ENCODE measurements at regions not wholly inside any gene's neighbourhood (a gene's known extent, or its start where the extent isn't known, plus 50 kb on each side); places are given as distances from the start of the nearest gene placed in this dataset.
A peak's percentile ranks its signal among the peaks of the same experiment; 100 is the strongest.

GRCh38 chr5:125630237-125630636, 793.0 kb upstream of the GRAMD2B start:
- Histone ChIP-seq H3K9me3 (ENCODE audit: low read length) (no peaks in the 10 kb centered on the region), H3K4me3 (ENCODE audit: low read length) (no peak overlapping the region), H3K4me2 (ENCODE audit: low read length) (no peak overlapping the region), H3K9ac (ENCODE audit: low read length) (no peak overlapping the region), H2AFZ (ENCODE audit: low read length) (no peak overlapping the region), H3F3A (ENCODE audit: low read length, unreplicated experiment) (no peaks in the 10 kb centered on the region), H3K27me3 (ENCODE audit: low read length) (no peaks in the 10 kb centered on the region), H3K4me1 (ENCODE audit: insufficient read depth, low read length) (no peaks in the 10 kb centered on the region), H4K20me1 (ENCODE audit: low read length) (no peaks in the 10 kb centered on the region), H3K9me2 (replicated peaks; ENCODE audit: low read length) (no peaks in the 10 kb centered on the region), H3K27ac (ENCODE audit: low read length) (no peak overlapping the region), H3K36me3 (ENCODE audit: low read depth, low read length) (no peaks in the 10 kb centered on the region), H3K79me2 (ENCODE audit: low read length) (no peaks in the 10 kb centered on the region)
- ChIA-PET CTCF (no interaction called here), POLR2A (ENCODE audit: unreplicated experiment) (no interaction called here)
- intact Hi-C loops (cut with micrococcal nuclease), result no loop called here
- BruUV-seq (replicated peaks), result no TSS peak
- TF ChIP-seq EZH2 (IDR thresholded peaks at IDR 0.05; ENCODE audit: low read length, unreplicated experiment) (no peak), EZH2phosphoT487 (IDR thresholded peaks at IDR 0.05; ENCODE audit: borderline replicate concordance, low read length) (no peak)
- TF ChIP-seq, protein P1, sequence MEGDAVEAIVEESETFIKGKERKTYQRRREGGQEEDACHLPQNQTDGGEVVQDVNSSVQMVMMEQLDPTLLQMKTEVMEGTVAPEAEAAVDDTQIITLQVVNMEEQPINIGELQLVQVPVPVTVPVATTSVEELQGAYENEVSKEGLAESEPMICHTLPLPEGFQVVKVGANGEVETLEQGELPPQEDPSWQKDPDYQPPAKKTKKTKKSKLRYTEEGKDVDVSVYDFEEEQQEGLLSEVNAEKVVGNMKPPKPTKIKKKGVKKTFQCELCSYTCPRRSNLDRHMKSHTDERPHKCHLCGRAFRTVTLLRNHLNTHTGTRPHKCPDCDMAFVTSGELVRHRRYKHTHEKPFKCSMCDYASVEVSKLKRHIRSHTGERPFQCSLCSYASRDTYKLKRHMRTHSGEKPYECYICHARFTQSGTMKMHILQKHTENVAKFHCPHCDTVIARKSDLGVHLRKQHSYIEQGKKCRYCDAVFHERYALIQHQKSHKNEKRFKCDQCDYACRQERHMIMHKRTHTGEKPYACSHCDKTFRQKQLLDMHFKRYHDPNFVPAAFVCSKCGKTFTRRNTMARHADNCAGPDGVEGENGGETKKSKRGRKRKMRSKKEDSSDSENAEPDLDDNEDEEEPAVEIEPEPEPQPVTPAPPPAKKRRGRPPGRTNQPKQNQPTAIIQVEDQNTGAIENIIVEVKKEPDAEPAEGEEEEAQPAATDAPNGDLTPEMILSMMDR (conservative IDR thresholded peaks at IDR 0.05; ENCODE audit: low read depth, low read length), result no peak
- ATAC-seq (peak; percentile 71), DNase-seq (no peak)

GRCh38 chr5:125633523-125633922, 789.7 kb upstream of the GRAMD2B start:
- Histone ChIP-seq H3F3A (ENCODE audit: low read length, unreplicated experiment) (no peaks in the 10 kb centered on the region), H3K4me1 (ENCODE audit: insufficient read depth, low read length) (no peaks in the 10 kb centered on the region), H3K4me2 (ENCODE audit: low read length) (no peak overlapping the region), H3K9me3 (ENCODE audit: low read length) (no peaks in the 10 kb centered on the region), H3K4me3 (ENCODE audit: low read length) (no peak overlapping the region), H3K27ac (ENCODE audit: low read length) (no peak overlapping the region), H2AFZ (ENCODE audit: low read length) (no peak overlapping the region), H3K9me2 (replicated peaks; ENCODE audit: low read length) (no peaks in the 10 kb centered on the region), H3K36me3 (ENCODE audit: low read depth, low read length) (no peaks in the 10 kb centered on the region), H3K9ac (ENCODE audit: low read length) (no peak overlapping the region), H3K27me3 (ENCODE audit: low read length) (no peaks in the 10 kb centered on the region), H3K79me2 (ENCODE audit: low read length) (no peaks in the 10 kb centered on the region), H4K20me1 (ENCODE audit: low read length) (no peaks in the 10 kb centered on the region)
- ATAC-seq (no peak), DNase-seq (no peak)
- TF ChIP-seq EZH2 (IDR thresholded peaks at IDR 0.05; ENCODE audit: low read length, unreplicated experiment) (no peak), EZH2phosphoT487 (IDR thresholded peaks at IDR 0.05; ENCODE audit: borderline replicate concordance, low read length) (no peak)
- TF ChIP-seq, protein P1 (conservative IDR thresholded peaks at IDR 0.05; ENCODE audit: low read depth, low read length), result no peak
- intact Hi-C loops (cut with micrococcal nuclease), result no loop called here
- CTCF ChIA-PET, result no interaction called here
- POLR2A ChIA-PET (ENCODE audit: unreplicated experiment), result no interaction called here
- no TSS peak for BruUV-seq (replicated peaks)

DNA sequence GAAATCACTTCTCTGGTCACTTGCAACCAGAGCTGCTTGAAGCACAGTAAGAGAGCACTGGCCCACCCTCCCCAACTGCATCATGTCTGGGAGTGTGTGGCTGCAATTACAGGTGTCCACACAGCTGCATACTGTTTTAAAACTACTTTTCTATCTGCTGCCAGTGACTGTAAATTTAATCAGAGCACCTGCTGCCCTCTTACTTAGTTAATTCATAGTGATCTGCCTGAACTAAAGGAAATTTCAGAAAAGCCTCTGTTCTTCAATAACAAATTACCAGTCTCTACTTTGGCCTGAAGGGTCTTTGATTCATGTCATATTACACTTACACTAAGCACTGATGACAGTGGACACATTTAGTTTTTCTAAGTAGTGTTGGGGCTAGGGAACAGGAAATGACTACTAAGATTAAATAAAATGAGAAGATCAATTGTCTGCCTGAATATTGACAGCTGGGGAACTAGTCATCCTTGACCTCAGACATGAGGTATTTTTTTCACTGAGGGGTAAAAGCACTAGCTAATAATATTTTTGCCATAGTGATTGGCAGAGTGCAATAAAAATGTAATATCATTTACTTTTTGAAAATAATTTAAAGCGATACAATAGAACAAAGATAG, 788.9 kb upstream of the GRAMD2B start:
- Histone ChIP-seq H3K9me3 (ENCODE audit: low read length) (no peaks in the 10 kb centered on the region), H3K79me2 (ENCODE audit: low read length) (no peaks in the 10 kb centered on the region), H3K4me3 (ENCODE audit: low read length) (no peak overlapping the region), H3K9me2 (replicated peaks; ENCODE audit: low read length) (no peaks in the 10 kb centered on the region), H3K27me3 (ENCODE audit: low read length) (no peaks in the 10 kb centered on the region), H3F3A (ENCODE audit: low read length, unreplicated experiment) (no peaks in the 10 kb centered on the region), H4K20me1 (ENCODE audit: low read length) (no peaks in the 10 kb centered on the region), H3K27ac (ENCODE audit: low read length) (no peak overlapping the region), H3K4me2 (ENCODE audit: low read length) (no peak overlapping the region), H3K36me3 (ENCODE audit: low read depth, low read length) (no peaks in the 10 kb centered on the region), H3K9ac (ENCODE audit: low read length) (no peak overlapping the region), H2AFZ (ENCODE audit: low read length) (no peak overlapping the region), H3K4me1 (ENCODE audit: insufficient read depth, low read length) (no peaks in the 10 kb centered on the region)
- DNase-seq (peak; percentile 18), ATAC-seq (no peak)
- POLR2A ChIA-PET (ENCODE audit: unreplicated experiment), result no interaction called here
- CTCF ChIA-PET, result no interaction called here
- no TSS peak for BruUV-seq (replicated peaks)
- intact Hi-C loops (cut with micrococcal nuclease), result no loop called here
- TF ChIP-seq EZH2phosphoT487 (IDR thresholded peaks at IDR 0.05; ENCODE audit: borderline replicate concordance, low read length), result no peak
- TF ChIP-seq EZH2 (IDR thresholded peaks at IDR 0.05; ENCODE audit: low read length, unreplicated experiment), result no peak
- TF ChIP-seq, protein P1 (conservative IDR thresholded peaks at IDR 0.05; ENCODE audit: low read depth, low read length), result no peak
